Adrenal gland (tissue), 9 donors: ENCODE measurements at regions not wholly inside any gene's neighbourhood (a gene's known extent, or its start where the extent isn't known, plus 50 kb on each side); places are given as distances from the start of the nearest gene placed in this dataset.
"Not testable (repeated sequence)": the region's sequence is repeated elsewhere in the genome, so short reads cannot be mapped to it uniquely, and the experiment has no call there.

Experiments
- DNase-seq, 7 donors: peaks; one replicate each; pipeline ENCODE4 v3.0.0-alpha.2; 2019 to 2020
- H3K27ac ChIP-seq, 5 donors: fragments of 200-600 bp; sonication (generic) in 4 of 5; 1 replicate in 3 of 5; 2 replicates in 2 of 5; pipeline versions ENCODE4 v1.5.1 to v1.8.0; 2016 to 2020; ENCODE audit warnings: mild to moderate bottlenecking in 1 of 5
- H3K27me3 ChIP-seq: fragments of 200-600 bp; 2 replicates; pipeline ENCODE4 v1.8.0; 2021
- H3K36me3 ChIP-seq, 2 donors: fragments of 200-600 bp; replicated peaks in 1 of 2; 1 replicate in 1 of 2; 2 replicates in 1 of 2; pipeline versions ENCODE4 v1.5.1 to v1.8.0; 2018 to 2022
- H3K4me1 ChIP-seq, 2 donors: fragments of 200-600 bp; replicated peaks in 1 of 2; 1 replicate in 1 of 2; 2 replicates in 1 of 2; pipeline versions ENCODE4 v1.5.1 to v1.8.0; 2018 to 2021
- H3K4me3 ChIP-seq, 4 donors: fragments of 200-600 bp; sonication (generic) in 3 of 4; one replicate each; pipeline ENCODE4 v1.5.1; 2016 to 2018
- H3K9me3 ChIP-seq, 3 donors: fragments of 200-600 bp; sonication (generic) in 1 of 3; replicated peaks in 1 of 3; 1 replicate in 2 of 3; 2 replicates in 1 of 3; pipeline versions ENCODE4 v1.5.1 to v1.8.0; 2016 to 2021
- POLR2A ChIP-seq, 2 donors: fragments of 450-650 bp; IDR thresholded peaks; one replicate each; pipeline ENCODE4 v1.6.1; 2017; ENCODE audit warnings: antibody characterized with exemption in 2 of 2, mild to moderate bottlenecking in 2 of 2, moderate library complexity in 1 of 2
- WGBS, 4 donors: extraction: QIAGEN DNeasy Blood & Tissue Kit in 2 of 4; methylation state at CpG; one replicate each; pipeline versions ENCODE4 v1.1.5 to v1.1.7; 2013 to 2017; 5-methylcytosine and 5-hydroxymethylcytosine counted together
- intact Hi-C, 2 donors: fragments of 100-400 bp; cut with DNase I; formaldehyde crosslinking; loops; one replicate each; pipeline versions ENCODE4 v1.14.1 to v1.15.0; 2022 to 2023
- TF ChIP-seq, protein P1 (sequence below), 6 experiments: fragments of 450-650 bp in 4 of 6; fragments of 200-600 bp in 2 of 6; sonication (generic) in 1 of 6; IDR thresholded peaks; 1 replicate in 5 of 6; 2 replicates in 1 of 6; pipeline versions ENCODE4 v1.5.1 to v1.8.0; 2016 to 2021; ENCODE audit warnings: antibody characterized with exemption in 6 of 6, mild to moderate bottlenecking in 2 of 6, moderate library complexity in 1 of 6
- donor health status: healthy with polysubstance abuse.
- donor health status: Bipolar disorder and iron deficiency.
- donor health status: DM: yes; HTN: yes; CAD: no.
- donor health status: DM: no; HTN: no; CAD: no.
- donor health status: DM: no; HTN: no; CAD: no.

DNA sequence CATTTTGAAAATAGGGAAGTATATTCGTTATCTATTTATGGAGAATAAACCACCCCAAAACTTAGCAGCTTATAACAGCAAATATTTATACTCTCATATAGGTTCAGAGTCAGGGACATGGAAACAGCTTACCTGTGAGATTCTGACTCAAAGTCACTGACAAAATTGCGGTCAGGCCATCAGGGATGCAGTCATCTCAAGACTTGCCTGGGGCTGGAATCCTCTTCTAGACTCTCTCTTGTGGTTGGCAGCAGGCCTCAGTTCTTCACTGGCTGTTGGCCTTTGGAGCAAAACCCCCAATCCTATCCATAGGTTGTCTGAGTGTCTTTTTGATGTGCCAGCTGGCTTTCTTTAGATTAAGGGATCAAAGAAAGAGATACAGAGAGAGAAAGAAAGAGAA lies 275.6 kb downstream of the SEC61B start:
- H3K4me1 ChIP-seq = no peaks in the 10 kb centered on the region
- intact Hi-C loops = no loop called here
- no peak for DNase-seq
- TF ChIP-seq, protein P1, sequence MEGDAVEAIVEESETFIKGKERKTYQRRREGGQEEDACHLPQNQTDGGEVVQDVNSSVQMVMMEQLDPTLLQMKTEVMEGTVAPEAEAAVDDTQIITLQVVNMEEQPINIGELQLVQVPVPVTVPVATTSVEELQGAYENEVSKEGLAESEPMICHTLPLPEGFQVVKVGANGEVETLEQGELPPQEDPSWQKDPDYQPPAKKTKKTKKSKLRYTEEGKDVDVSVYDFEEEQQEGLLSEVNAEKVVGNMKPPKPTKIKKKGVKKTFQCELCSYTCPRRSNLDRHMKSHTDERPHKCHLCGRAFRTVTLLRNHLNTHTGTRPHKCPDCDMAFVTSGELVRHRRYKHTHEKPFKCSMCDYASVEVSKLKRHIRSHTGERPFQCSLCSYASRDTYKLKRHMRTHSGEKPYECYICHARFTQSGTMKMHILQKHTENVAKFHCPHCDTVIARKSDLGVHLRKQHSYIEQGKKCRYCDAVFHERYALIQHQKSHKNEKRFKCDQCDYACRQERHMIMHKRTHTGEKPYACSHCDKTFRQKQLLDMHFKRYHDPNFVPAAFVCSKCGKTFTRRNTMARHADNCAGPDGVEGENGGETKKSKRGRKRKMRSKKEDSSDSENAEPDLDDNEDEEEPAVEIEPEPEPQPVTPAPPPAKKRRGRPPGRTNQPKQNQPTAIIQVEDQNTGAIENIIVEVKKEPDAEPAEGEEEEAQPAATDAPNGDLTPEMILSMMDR (IDR thresholded peaks at IDR 0.05) = no peak
- no peak for TF ChIP-seq POLR2A (IDR thresholded peaks at IDR 0.05)
- no peak overlapping the region for H3K27ac ChIP-seq
- WGBS, 4 donors = 90 to 96% (median 94%) methylated on average over 2 of the region's 2 CpGs
- no peaks in the 10 kb centered on the region for H3K9me3 ChIP-seq
- H3K36me3 ChIP-seq = no peaks in the 10 kb centered on the region
- no peak overlapping the region for H3K4me3 ChIP-seq
- no peaks in the 10 kb centered on the region for H3K27me3 ChIP-seq

- H3K9me3 ChIP-seq, H3K4me1 ChIP-seq, H3K4me3 ChIP-seq, intact Hi-C loops, DNase-seq, H3K36me3 ChIP-seq, H3K27ac ChIP-seq, H3K27me3 ChIP-seq: not testable (repeated sequence)
- 50 to 68% (median 56%) methylated on average over 5 to 14 of the region's 16 CpGs for WGBS, 4 donors
These were observed 276.9 kb downstream of the SEC61B start for GRCh38 chr9:99498979-99499378.

DNA sequence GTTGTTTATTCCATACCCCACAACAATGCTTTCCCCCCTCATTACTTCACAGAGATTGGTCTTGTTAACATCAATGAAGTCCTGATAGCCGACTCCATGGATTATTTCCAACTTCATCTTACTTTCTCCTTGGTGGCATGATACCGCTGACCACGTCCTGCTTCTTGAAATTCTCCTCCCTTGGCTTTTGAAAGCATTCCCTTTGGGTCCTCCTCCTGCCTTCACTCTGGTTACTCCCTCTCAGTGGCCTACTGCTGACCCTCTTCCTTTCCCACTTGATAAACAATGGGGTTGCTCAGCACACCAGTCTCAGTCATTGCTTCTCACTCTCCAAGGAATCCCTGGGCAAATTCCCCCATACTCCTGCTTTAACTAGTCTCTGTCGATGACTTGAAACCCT lies 283.9 kb downstream of the SEC61B start:
- H3K9me3 ChIP-seq = no peaks in the 10 kb centered on the region
- H3K36me3 ChIP-seq = no peaks in the 10 kb centered on the region
- H3K4me1 ChIP-seq = no peaks in the 10 kb centered on the region
- intact Hi-C loops = no loop called here
- no peak overlapping the region for H3K4me3 ChIP-seq
- no peak for TF ChIP-seq POLR2A (IDR thresholded peaks at IDR 0.05)
- TF ChIP-seq, protein P1 (IDR thresholded peaks at IDR 0.05) = no peak
- WGBS, 4 donors = 80 to 89% (median 88%) methylated on average over 4 of the region's 4 CpGs
- no peak for DNase-seq
- H3K27me3 ChIP-seq = no peaks in the 10 kb centered on the region
- no peak overlapping the region for H3K27ac ChIP-seq

DNA sequence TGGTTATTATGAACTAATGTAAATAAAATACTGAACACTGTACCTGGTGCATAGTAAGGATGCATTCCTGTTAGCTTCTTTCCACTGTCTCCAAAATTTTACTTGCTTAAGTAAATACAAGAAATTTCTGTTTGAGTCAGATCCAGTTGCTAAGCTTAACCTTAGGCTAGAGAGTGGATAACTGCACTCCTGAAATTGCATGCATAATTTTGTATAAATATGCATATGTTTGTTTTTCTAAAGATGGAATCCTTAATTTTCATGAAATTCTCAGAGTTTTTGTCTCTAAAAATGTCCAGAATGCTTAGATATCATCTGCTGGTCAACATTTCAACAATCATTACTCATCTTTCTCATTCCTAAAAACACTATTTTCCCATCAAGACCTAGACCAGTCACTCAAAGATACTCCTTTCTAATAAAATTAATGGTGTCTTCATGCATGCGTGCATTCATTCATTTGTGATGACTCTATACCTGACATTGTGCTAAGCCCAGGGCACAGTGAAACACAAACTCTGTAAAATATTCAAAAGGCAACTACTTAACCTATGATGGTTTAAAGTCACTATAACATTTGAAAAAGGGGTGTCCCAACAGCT lies 284.8 kb downstream of the SEC61B start:
- WGBS, 4 donors = 79 to 86% (median 84%) methylated on average over 1 of the region's 1 CpG
- Histone ChIP-seq H3K36me3 (no peaks in the 10 kb centered on the region), H3K9me3 (no peaks in the 10 kb centered on the region), H3K4me1 (no peaks in the 10 kb centered on the region), H3K27ac (no peak overlapping the region), H3K27me3 (no peaks in the 10 kb centered on the region), H3K4me3 (no peak overlapping the region)
- no peak for DNase-seq
- no peak for TF ChIP-seq POLR2A (IDR thresholded peaks at IDR 0.05)
- TF ChIP-seq, protein P1 (IDR thresholded peaks at IDR 0.05) = no peak
- intact Hi-C loops = no loop called here

GRCh38 chr9:99509065-99509745 lies 287.1 kb downstream of the SEC61B start:
- no peak overlapping the region for H3K27ac ChIP-seq
- no peaks in the 10 kb centered on the region for H3K27me3 ChIP-seq
- no peaks in the 10 kb centered on the region for H3K4me1 ChIP-seq
- intact Hi-C loops = no loop called here
- no peaks in the 10 kb centered on the region for H3K36me3 ChIP-seq
- no peak for DNase-seq
- H3K9me3 ChIP-seq = no peaks in the 10 kb centered on the region
- no peak overlapping the region for H3K4me3 ChIP-seq
- TF ChIP-seq, protein P1 (IDR thresholded peaks at IDR 0.05) = no peak
- TF ChIP-seq POLR2A (IDR thresholded peaks at IDR 0.05) = no peak
- WGBS, 4 donors = 83 to 86% (median 85%) methylated on average over 8 to 9 of the region's 9 CpGs
